ENCODE measurements at regions not wholly inside any gene's neighbourhood (a gene's known extent, or its start where the extent isn't known, plus 50 kb on each side); places are given as distances from the start of the nearest gene placed in this dataset.
A peak's percentile ranks its signal among the peaks of the same experiment; 100 is the strongest.

DNA sequence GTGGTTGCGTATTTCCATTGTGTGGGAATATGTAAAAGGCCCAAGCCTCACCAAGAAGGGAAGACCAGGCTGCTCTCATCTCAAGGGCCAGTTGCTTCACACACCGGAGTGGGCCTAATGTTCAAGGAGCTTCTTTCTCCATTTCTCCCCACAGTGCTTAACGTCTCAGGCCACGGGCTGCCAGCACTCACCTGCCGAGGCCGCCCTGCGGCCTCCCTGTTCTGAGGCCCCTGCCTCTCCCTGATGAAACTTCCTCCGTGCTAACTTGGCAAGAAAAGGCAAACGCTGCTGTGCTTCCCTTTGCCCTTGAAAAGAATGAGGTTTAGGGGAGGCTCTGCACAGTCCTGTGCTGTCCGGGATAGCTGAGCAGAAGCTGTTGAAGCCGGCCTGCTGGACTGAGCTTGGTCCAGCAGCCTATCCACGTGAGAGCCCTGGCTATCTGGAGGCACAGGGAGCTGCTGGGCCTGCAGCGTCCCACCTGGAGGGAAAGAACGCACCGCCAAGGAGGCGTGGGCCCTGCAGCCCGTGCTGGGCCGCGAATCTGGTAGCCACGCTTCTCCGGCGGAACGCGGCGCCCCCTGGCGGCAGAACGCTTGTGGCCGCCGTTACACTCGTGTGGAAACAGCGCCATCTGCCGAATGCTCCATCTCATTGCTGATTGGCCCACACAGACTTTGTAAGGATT is 73.5 kb upstream of the PRSS3 start (continued):
- TF ChIP-seq ZNF331 (CRISPR knock-in tag; IDR thresholded peaks at IDR 0.05), result peak; percentile 71
- TF ChIP-seq, protein P1, sequence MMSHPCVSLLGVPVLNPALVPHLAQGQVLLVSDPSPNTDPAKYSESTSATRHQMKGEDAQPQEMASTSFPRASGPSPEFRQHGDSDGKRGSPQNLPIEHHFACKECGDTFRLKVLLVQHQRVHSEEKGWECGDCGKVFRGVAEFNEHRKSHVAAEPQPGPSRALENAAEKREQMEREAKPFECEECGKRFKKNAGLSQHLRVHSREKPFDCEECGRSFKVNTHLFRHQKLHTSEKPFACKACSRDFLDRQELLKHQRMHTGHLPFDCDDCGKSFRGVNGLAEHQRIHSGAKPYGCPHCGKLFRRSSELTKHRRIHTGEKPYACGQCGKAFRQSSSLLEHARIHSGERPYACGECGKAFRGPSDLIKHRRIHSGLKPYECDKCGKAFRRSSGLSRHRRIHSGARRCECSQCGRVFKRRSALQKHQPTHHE (CRISPR knock-in tag; IDR thresholded peaks at IDR 0.05; ENCODE audit: borderline replicate concordance), result no peak
- TF ChIP-seq SRY (CRISPR knock-in tag; IDR thresholded peaks at IDR 0.05), result peak; percentile 85
- TF ChIP-seq STAG1 (CRISPR knock-in tag; IDR thresholded peaks at IDR 0.05), result peak; percentile 99
- TF ChIP-seq ZZZ3 (CRISPR knock-in tag; IDR thresholded peaks at IDR 0.05; ENCODE audit: borderline replicate concordance), result 0 out of 2 replicates have a peak, but pooled peaks have one; percentile 28
- TF ChIP-seq ZNF343 (CRISPR knock-in tag; IDR thresholded peaks at IDR 0.05), result no peak
- TF ChIP-seq KAT8 (CRISPR knock-in tag; IDR thresholded peaks at IDR 0.05), result peak; percentile 70; the same call in 1 of the 2 replicates
- TF ChIP-seq SALL2 (CRISPR knock-in tag; IDR thresholded peaks at IDR 0.05), result peak; percentile 81; the same call in 1 of the 2 replicates
- TF ChIP-seq SMAD3 (CRISPR knock-in tag; IDR thresholded peaks at IDR 0.05), result 0 out of 2 replicates have a peak, but pooled peaks have one; percentile 77
- peak; percentile 59 for TF ChIP-seq FOXA3 (CRISPR knock-in tag; IDR thresholded peaks at IDR 0.05)
- TF ChIP-seq POGZ (CRISPR knock-in tag; IDR thresholded peaks at IDR 0.05), result peak; percentile 70
- TF ChIP-seq ZNF652 (CRISPR knock-in tag; IDR thresholded peaks at IDR 0.05; ENCODE audit: borderline replicate concordance, low read depth), result no peak
- TF ChIP-seq, protein P2, sequence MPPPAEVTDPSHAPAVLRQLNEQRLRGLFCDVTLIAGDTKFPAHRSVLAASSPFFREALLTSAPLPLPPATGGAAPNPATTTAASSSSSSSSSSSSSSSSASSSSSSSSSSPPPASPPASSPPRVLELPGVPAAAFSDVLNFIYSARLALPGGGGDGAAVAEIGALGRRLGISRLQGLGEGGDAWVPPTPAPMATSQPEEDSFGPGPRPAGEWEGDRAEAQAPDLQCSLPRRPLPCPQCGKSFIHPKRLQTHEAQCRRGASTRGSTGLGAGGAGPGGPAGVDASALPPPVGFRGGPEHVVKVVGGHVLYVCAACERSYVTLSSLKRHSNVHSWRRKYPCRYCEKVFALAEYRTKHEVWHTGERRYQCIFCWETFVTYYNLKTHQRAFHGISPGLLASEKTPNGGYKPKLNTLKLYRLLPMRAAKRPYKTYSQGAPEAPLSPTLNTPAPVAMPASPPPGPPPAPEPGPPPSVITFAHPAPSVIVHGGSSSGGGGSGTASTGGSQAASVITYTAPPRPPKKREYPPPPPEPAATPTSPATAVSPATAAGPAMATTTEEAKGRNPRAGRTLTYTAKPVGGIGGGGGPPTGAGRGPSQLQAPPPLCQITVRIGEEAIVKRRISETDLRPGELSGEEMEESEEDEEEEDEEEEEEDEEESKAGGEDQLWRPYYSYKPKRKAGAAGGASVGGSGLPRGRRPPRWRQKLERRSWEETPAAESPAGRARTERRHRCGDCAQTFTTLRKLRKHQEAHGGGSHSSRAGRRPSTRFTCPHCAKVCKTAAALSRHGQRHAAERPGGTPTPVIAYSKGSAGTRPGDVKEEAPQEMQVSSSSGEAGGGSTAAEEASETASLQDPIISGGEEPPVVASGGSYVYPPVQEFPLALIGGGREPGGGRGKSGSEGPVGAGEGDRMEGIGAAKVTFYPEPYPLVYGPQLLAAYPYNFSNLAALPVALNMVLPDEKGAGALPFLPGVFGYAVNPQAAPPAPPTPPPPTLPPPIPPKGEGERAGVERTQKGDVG (CRISPR knock-in tag; IDR thresholded peaks at IDR 0.05; ENCODE audit: borderline replicate concordance), result 0 out of 2 replicates have a peak, but pooled peaks have one; percentile 60
- no peak for TF ChIP-seq ZNF383 (CRISPR knock-in tag; IDR thresholded peaks at IDR 0.05; ENCODE audit: borderline replicate concordance)
- TF ChIP-seq ZFX (CRISPR knock-in tag; IDR thresholded peaks at IDR 0.05; ENCODE audit: low read depth), result peak; percentile 95
- no peak for TF ChIP-seq PAWR (CRISPR knock-in tag; IDR thresholded peaks at IDR 0.05; ENCODE audit: borderline replicate concordance)
- TF ChIP-seq HIVEP1 (CRISPR knock-in tag; IDR thresholded peaks at IDR 0.05), result peak; percentile 63; the same call in 1 of the 2 replicates
- no peak for TF ChIP-seq ARNT (IDR thresholded peaks at IDR 0.05)
- TF ChIP-seq ATF1 (CRISPR knock-in tag; IDR thresholded peaks at IDR 0.05), result no peak
- TF ChIP-seq ZNF253 (CRISPR knock-in tag; IDR thresholded peaks at IDR 0.05; ENCODE audit: borderline replicate concordance), result no peak
- TF ChIP-seq AKAP8 (CRISPR knock-in tag; IDR thresholded peaks at IDR 0.05), result no peak
- TF ChIP-seq FOSL1 (CRISPR knock-in tag; IDR thresholded peaks at IDR 0.05; ENCODE audit: borderline replicate concordance), result no peak
- TF ChIP-seq DR1 (CRISPR knock-in tag; IDR thresholded peaks at IDR 0.05), result peak; percentile 54; the same call in 1 of the 2 replicates
- TF ChIP-seq HDAC6 (IDR thresholded peaks at IDR 0.05; ENCODE audit: low read depth, low read length), result no peak
- TF ChIP-seq ZNF883 (CRISPR knock-in tag; IDR thresholded peaks at IDR 0.05; ENCODE audit: not compliant biosample characterization), result peak; percentile 23
- no peak for TF ChIP-seq NONO (IDR thresholded peaks at IDR 0.05)
- TF ChIP-seq NONO (CRISPR knock-in tag; conservative IDR thresholded peaks at IDR 0.05), result peak; percentile 74; the same call in 1 of the 2 replicates
- TF ChIP-seq MED1 (CRISPR knock-in tag; IDR thresholded peaks at IDR 0.05), result peak; percentile 46
- TF ChIP-seq NR2F2 (IDR thresholded peaks at IDR 0.05; ENCODE audit: borderline replicate concordance, low read depth), result no peak

All from HepG2 (cell line).